Dendritic cell treated with granulocyte-macrophage colony-stimulating factor and Interleukin-4, amounts not matched to agents 40 ng/mL and 50 ng/mL, for 4 days (primary cell): ENCODE measurements at regions not wholly inside any gene's neighbourhood (a gene's known extent, or its start where the extent isn't known, plus 50 kb on each side); places are given as distances from the start of the nearest gene placed in this dataset.

ENCODE experiments used
- H3K27ac Mint-ChIP-seq: one replicate; pipeline ENCODE4 v1.8.0; 2022; ENCODE audit warnings: mild to moderate bottlenecking, mixed read lengths
- H3K27me3 Mint-ChIP-seq: one replicate; pipeline ENCODE4 v1.8.0; 2022; ENCODE audit warnings: mild to moderate bottlenecking, mixed read lengths
- H3K36me3 Mint-ChIP-seq: one replicate; pipeline ENCODE4 v1.8.0; 2022; ENCODE audit warnings: low read depth, mixed read lengths
- H3K4me1 Mint-ChIP-seq: one replicate; pipeline ENCODE4 v1.8.0; 2022; ENCODE audit warnings: low read depth, mixed read lengths
- H3K4me3 Mint-ChIP-seq: one replicate; pipeline ENCODE4 v1.8.0; 2022; ENCODE audit warnings: mild to moderate bottlenecking, moderate library complexity, mixed read lengths
- H3K9me3 Mint-ChIP-seq: one replicate; pipeline ENCODE4 v1.8.0; 2022; ENCODE audit warnings: mixed read lengths
- intact Hi-C: fragments of 100-400 bp; cut with micrococcal nuclease; formaldehyde crosslinking; loops from one replicate; pipeline ENCODE4 v1.15.0; 2022

DNA sequence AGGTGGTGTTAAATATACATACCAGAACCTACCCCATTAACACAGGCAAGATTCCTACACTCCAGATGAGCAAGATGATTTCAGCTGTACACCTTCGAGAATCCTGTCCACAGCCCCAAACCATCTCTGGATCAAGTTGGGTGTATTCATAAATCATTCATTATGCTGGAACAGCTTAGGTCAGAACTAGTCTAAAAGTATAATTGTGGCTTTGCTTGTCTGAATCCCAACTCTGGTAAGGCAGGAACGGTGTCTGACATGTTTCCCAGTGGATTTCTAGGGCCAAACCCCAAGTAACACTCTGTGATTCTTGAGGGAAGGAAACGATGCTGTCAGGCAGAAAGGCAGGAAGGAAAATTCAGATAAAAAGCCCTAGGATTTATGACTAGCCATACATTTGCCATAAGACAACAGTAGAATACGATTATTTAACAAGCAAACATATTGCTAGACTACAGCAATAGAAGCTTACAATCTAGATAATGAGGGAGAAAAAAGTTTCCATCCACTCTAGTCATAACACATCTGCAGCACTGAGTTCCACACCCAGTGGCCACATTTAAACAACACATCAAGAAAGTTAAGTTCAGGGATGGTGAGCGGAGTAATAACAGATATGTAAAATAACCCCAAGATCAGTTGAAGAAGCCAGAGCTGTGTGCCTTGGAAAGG is 444.8 kb downstream of the RND3 start:
- Mint-ChIP-seq H3K27me3 (no peaks in the 10 kb centered on the region), H3K27ac (no peak overlapping the region), H3K4me1 (no peaks in the 10 kb centered on the region), H3K4me3 (no peak overlapping the region), H3K9me3 (peaks cover 9% of the 10 kb centered on the region), H3K36me3 (no peaks in the 10 kb centered on the region)
- intact Hi-C loops = no loop called here

DNA sequence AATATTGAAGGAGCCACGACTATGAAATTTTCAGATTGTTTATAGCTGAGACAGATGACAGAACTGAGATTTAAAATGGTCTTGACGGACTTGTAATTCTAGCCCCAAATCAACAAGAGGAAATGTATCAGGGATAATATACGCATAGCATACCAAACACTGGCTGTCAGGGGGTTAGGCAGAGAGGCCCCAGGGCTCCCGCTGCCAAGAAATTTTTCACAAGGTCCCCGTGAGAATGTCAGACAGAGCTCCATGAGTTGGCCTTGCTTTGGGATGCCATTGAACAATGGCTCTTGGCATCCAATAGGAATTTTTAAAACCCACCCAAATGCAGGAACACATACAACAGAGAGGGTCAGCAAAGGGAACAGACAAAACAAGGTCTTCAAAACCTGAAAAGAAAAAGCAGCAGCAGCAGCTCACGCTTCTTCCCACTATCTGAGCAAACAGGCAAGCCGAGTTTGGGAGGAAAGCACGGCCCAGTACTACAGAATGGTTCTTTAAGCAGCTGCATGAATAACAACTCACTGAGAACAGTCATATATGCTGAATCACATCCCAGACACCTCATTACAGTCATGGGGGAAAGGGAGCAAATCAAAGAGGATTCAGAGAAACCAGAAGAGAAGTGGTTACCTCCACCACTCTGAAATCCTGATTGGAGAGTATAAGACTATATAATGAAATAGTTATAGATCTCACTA is 445.6 kb downstream of the RND3 start:
- peaks cover 9% of the 10 kb centered on the region for H3K9me3 Mint-ChIP-seq
- no peaks in the 10 kb centered on the region for H3K36me3 Mint-ChIP-seq
- H3K27ac Mint-ChIP-seq = no peak overlapping the region
- no peaks in the 10 kb centered on the region for H3K27me3 Mint-ChIP-seq
- no peak overlapping the region for H3K4me3 Mint-ChIP-seq
- H3K4me1 Mint-ChIP-seq = no peaks in the 10 kb centered on the region
- intact Hi-C loops = no loop called here

DNA sequence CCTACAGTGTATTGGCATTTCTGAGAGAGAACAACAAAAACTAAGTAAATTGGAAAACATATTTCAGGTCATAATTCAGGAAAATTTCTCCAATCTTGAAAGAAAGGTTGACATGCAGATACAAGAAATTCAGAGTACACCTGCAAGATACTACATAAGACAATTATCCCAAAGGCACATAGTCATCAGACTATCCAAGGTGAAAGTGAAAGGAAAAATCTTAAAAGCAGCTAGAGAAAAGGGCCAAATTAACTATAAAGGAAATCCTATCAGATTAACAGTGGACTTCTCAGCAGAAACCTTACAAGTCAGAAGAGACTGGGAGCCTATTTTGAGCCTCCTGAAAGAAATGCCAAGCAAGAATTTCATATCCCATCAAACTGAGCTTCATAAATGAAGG is 449.0 kb upstream of the MMADHC start:
- no peaks in the 10 kb centered on the region for H3K4me1 Mint-ChIP-seq
- H3K9me3 Mint-ChIP-seq = peaks cover 9% of the 10 kb centered on the region
- H3K36me3 Mint-ChIP-seq = no peaks in the 10 kb centered on the region
- intact Hi-C loops = no loop called here
- no peaks in the 10 kb centered on the region for H3K27me3 Mint-ChIP-seq
- H3K27ac Mint-ChIP-seq = no peak overlapping the region
- no peak overlapping the region for H3K4me3 Mint-ChIP-seq

DNA sequence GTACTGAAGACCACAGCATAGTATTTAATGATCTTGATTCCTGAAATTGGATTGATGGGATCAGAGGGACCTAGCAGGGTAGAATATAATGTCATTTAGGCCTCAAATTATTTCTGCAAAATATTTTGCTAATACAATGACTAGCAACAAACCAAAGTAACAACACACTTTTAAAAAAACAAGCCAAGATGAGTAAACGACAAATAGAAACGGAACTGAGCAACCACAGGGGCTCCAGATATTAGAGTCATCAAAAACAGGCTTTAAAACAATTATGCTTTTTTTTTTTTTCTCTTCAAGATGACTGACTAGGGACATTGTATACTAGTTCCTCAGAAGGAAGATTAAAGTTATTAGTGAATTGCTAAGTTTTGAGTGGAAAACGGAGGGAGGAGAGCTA is 447.1 kb upstream of the MMADHC start:
- Mint-ChIP-seq H3K9me3 (peaks cover 9% of the 10 kb centered on the region), H3K4me3 (no peak overlapping the region), H3K27ac (no peak overlapping the region), H3K27me3 (no peaks in the 10 kb centered on the region), H3K4me1 (no peaks in the 10 kb centered on the region), H3K36me3 (no peaks in the 10 kb centered on the region)
- intact Hi-C loops = no loop called here

DNA sequence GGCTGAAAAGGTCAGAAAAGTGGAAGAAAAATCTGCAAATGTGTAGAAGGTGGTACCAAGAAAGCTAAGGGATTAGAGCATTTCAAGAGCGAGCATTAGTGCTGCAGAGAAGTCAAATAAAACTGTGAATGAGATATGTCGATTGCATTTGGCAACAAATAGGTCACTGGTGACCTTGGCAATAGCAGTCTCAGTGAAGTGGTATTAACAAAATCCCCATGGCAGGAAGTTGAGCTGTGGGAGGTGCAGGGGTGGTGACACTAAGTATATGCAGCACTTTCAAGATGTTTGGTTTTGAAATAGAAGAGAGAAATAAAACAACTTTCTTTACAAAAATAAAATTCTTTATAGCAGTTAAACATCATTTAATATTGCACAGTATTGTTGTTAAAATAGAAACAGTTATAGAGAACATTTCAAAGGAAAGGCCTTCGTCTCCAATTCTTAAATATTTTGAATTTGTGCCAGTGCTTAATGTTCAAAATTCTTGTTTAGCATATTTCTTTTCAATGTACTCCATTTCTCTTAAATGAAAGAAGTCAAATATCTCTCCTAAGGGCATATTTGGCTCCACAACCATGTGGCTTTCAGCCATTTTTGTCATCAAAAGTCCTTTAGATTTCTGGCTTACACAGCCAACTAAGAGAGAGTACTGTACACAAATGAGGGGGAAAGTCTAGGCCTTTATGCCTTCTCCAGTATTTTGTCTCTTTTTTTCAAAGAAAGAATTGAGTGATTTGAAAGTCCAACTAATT is 443.0 kb upstream of the MMADHC start:
- no peaks in the 10 kb centered on the region for H3K4me1 Mint-ChIP-seq
- H3K27me3 Mint-ChIP-seq = no peaks in the 10 kb centered on the region
- H3K9me3 Mint-ChIP-seq = no peaks in the 10 kb centered on the region
- no peak overlapping the region for H3K4me3 Mint-ChIP-seq
- H3K36me3 Mint-ChIP-seq = no peaks in the 10 kb centered on the region
- intact Hi-C loops = no loop called here
- no peak overlapping the region for H3K27ac Mint-ChIP-seq

DNA sequence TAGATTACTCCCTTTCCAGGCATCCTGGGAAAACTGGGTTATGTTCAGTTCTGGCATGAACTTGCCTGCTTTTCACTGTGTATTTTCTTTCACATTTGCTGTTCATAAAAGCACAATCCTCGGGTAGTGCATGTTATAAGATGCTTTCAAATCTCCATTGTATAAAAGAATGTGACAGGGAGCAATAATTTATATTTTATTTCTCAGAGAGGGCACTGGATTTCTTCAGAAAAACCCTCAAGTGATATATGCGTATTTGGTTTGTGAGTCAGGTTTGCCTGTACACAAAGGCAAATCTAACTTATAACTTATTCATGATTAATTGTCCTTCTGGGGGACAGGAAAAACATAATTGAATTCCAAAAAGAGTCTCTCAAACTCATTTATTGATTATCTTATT is 440.7 kb upstream of the MMADHC start:
- H3K9me3 Mint-ChIP-seq = no peaks in the 10 kb centered on the region

DNA sequence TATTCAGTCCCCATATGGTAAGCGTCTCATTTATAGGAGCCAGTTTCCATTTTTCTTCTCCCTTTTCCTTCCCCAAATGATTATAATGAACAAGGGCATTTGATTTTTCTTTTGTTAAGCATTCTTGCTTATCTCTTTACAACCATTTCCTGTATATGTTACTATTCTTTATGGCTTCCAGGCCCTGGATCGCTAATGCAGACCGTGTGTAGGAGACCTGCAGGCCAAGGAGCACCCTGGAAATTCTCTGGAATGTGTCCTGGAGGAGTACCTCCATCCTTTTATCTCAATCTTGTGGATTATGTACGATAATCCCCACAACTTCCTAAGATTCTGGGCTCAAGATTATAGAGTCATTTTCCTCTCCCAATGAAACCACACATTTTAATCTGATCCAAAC is 439.6 kb upstream of the MMADHC start:
- no peak overlapping the region for H3K4me3 Mint-ChIP-seq
- H3K27ac Mint-ChIP-seq = no peak overlapping the region
- intact Hi-C loops = no loop called here
- no peaks in the 10 kb centered on the region for H3K27me3 Mint-ChIP-seq
- H3K9me3 Mint-ChIP-seq = no peaks in the 10 kb centered on the region
- no peaks in the 10 kb centered on the region for H3K4me1 Mint-ChIP-seq
- H3K36me3 Mint-ChIP-seq = no peaks in the 10 kb centered on the region

More for the DNA sequence above, 440.7 kb upstream of the MMADHC start:
- intact Hi-C loops = no loop called here
- Mint-ChIP-seq H3K36me3 (no peaks in the 10 kb centered on the region), H3K27ac (no peak overlapping the region), H3K27me3 (no peaks in the 10 kb centered on the region), H3K4me1 (no peaks in the 10 kb centered on the region), H3K4me3 (no peak overlapping the region)

DNA sequence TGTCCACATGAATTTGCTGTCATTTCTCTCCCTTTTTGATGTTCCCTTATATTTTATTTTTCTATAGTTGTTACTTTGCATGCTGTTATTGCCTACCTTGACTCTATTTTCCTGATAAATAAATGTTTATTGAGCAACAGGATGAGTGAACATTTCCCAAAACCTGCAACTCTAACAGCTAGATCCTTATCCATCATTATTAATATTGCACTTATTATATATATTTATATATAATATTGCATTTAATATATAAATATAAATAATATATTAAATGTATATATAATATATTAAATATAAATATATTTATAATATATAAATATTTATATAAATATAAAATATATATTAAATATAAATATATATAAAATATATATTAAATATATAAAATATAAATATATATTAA is 436.1 kb upstream of the MMADHC start:
- Mint-ChIP-seq H3K9me3 (no peaks in the 10 kb centered on the region), H3K4me3 (no peak overlapping the region), H3K27me3 (no peaks in the 10 kb centered on the region), H3K27ac (no peak overlapping the region), H3K4me1 (no peaks in the 10 kb centered on the region), H3K36me3 (no peaks in the 10 kb centered on the region)
- intact Hi-C loops = no loop called here

DNA sequence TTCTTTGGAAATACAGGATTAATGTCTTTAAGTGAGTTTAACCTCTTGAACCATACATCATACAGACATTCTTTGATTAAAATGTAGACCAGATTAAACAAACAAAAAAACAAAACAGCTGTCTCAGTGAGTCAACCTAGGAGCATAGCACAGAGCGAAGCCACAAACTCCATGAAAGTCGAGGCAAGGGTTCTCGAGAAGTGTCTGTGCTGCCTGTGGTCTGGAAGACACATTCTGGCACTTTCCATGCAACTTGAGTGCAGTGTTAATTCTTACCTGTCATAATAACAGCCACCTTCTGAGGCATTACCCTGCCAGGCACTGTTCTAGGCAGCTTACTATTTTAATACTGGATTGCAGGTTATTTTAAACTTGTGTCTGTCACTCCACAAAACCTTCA is 435.5 kb upstream of the MMADHC start:
- intact Hi-C loops = no loop called here
- Mint-ChIP-seq H3K27ac (no peak overlapping the region), H3K27me3 (no peaks in the 10 kb centered on the region), H3K4me1 (no peaks in the 10 kb centered on the region), H3K36me3 (no peaks in the 10 kb centered on the region), H3K4me3 (no peak overlapping the region), H3K9me3 (no peaks in the 10 kb centered on the region)

DNA sequence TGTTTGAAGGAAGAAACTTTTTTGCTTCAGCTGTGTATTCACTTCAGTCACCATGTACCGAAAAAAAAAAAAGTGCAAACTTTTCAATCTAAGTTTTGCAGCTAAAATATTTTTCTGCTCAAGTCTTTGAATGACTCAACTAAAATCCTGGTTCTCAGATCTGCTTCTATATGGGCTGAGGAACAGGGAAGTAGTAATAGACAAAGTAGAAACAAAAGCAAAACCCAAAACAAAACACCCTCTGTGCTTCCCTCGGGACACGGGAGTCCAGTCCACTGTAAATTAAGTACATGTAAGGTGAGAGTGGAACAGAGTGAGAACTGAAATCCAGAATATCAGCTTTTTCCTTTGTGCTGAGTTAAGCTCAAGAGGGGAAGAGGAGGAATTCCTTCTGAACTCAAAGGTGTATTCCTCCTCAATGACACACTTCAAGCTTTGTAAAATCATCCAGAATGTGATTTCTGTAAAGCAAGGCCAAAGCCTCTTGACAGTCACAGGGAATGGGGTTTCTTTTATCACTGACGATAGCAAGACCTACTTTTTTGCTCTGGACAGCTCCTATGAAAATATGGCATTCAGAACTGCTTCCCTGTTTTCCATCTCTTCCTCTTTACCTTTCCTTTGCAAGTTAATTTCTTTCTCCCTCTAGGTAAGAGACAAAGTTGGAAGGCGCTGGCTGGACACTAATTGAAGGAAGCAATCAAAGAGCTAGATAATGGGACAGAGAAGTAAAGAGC is 433.5 kb upstream of the MMADHC start:
- Mint-ChIP-seq H3K36me3 (no peaks in the 10 kb centered on the region), H3K4me1 (no peaks in the 10 kb centered on the region), H3K27me3 (no peaks in the 10 kb centered on the region), H3K4me3 (no peak overlapping the region), H3K27ac (no peak overlapping the region), H3K9me3 (peaks cover 3% of the 10 kb centered on the region)
- intact Hi-C loops = no loop called here

DNA sequence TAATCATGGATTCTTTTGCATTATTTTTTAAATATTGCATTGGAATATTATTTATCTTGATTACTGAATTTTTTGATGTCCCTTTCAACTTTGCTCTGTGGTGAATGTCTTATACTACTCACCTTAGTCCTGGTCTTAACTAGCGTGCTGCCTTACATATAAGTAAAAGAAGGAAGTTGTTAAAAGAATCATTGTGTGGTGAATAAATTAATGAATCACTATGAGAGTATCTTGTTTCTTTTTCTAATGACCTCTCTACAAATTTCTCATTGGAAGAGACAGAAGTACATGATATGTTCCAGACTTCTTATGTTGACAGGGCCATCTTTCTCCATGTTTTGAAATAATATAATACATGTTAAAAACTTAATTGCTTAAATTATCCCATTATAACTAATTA is 432.6 kb upstream of the MMADHC start:
- Mint-ChIP-seq H3K27ac (no peak overlapping the region), H3K9me3 (peaks cover 7% of the 10 kb centered on the region), H3K27me3 (no peaks in the 10 kb centered on the region), H3K36me3 (no peaks in the 10 kb centered on the region), H3K4me3 (no peak overlapping the region), H3K4me1 (no peaks in the 10 kb centered on the region)
- intact Hi-C loops = no loop called here

DNA sequence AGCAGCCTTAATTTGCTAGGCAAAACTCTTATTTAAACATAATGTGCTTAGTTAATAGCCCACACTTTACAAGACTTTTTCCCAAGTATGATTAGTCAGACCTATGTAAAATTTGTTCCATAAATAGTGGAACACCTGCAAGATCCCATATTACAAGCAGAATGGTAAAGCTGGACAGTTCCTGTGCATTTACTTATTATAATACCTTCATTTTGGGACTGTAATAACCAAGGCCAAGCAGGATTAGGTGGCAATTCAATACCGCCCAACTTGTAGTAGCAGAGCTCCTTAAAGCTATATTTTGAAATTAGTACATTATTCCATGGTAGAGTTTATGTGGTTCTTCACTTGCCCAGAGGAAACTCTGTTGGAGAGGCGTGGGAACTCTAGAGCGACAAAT is 431.5 kb upstream of the MMADHC start:
- Mint-ChIP-seq H3K4me1 (no peaks in the 10 kb centered on the region), H3K27me3 (no peaks in the 10 kb centered on the region), H3K9me3 (peaks cover 7% of the 10 kb centered on the region), H3K36me3 (no peaks in the 10 kb centered on the region), H3K4me3 (no peak overlapping the region), H3K27ac (no peak overlapping the region)
- intact Hi-C loops = no loop called here

DNA sequence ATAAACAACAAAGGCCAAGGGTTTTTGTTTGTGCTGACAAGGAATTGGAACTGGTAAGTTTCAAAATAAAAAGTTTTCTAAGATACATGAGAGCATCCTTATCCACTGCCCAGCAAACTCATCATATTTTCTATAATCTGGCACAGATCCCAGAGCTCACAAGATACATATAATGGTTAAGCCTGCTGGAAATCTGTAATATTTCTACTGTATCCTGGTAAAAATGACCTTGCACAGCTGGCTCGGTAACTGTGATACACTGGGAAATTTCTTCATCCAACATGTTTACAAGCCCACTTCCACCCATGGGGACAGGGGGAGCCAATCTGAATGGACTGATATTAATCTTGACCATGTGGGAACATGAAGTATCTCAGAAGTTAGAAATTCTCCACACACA is 425.4 kb upstream of the MMADHC start:
- Mint-ChIP-seq H3K27ac (no peak overlapping the region), H3K27me3 (no peaks in the 10 kb centered on the region), H3K4me1 (no peaks in the 10 kb centered on the region), H3K9me3 (peaks cover 7% of the 10 kb centered on the region), H3K36me3 (no peaks in the 10 kb centered on the region), H3K4me3 (no peak overlapping the region)
- intact Hi-C loops = no loop called here

DNA sequence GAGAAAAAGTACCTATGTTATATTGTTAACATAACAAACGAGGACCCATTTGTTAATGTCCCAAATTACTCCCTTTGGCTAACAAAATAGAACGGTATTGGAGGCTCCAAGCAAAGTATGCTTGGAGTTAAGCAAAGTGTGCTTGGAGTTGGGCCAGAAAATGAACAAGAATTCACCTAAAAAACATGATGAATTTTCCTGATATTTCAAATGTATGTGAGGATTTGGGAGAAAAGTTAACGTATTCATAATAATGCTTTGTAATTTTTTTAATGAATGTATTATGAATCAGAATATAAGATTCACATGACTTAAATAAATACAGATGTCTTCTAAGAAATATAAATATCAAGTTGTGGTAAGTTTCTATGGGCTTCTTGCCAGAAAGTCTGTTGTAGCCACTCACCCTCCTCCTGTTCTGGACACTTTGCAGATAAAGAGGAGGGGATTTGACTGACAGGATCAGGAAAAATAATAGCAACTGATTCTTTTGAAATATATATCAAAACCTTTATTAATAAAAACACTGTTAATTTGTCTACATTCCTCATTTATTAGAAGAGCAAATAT is 423.7 kb upstream of the MMADHC start:
- Mint-ChIP-seq H3K4me3 (no peak overlapping the region), H3K4me1 (no peaks in the 10 kb centered on the region), H3K27me3 (no peaks in the 10 kb centered on the region), H3K36me3 (no peaks in the 10 kb centered on the region), H3K9me3 (peaks cover 5% of the 10 kb centered on the region), H3K27ac (no peak overlapping the region)
- intact Hi-C loops = no loop called here
